ENCODE measurements at regions not wholly inside any gene's neighbourhood (a gene's known extent, or its start where the extent isn't known, plus 50 kb on each side); places are given as distances from the start of the nearest gene placed in this dataset.

DNA sequence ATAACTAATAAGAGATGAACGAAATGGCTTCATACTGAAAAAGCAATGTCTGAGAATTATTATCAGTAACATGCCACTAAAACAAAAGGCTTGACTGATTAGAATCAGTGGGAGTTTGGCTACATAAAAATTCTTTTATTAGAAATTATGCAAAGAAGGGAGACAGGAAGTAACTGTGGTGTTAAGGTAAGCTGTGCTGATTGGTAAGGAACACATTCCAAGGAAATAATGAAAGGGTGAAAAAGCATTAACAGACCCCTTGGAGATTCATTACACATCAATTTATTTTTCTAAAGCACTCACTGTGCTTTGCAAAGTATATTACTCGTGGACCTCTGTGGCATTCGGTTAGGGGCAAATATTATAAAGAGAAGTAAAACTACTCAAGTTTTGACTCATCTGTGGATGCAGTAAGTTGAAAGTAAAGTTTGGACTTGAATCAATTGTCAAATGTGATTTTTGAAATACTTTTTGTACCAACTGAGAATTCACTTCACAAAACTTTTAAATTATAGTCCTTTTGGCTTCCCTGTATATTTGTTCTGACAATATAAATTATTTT is 176.1 kb upstream of the ZPLD1 start:
- Mint-ChIP-seq H3K4me3 (ENCODE audit: unreplicated experiment) (no peak overlapping the region), H3K27ac (ENCODE audit: unreplicated experiment) (no peak overlapping the region), H3K36me3 (ENCODE audit: low read depth, unreplicated experiment) (no peaks in the 10 kb centered on the region), H3K9me3 (ENCODE audit: unreplicated experiment) (no peaks in the 10 kb centered on the region), H3K27me3 (ENCODE audit: unreplicated experiment) (no peaks in the 10 kb centered on the region), H3K4me1 (ENCODE audit: unreplicated experiment) (peaks cover 6% of the 10 kb centered on the region)
- DNase-seq (ENCODE audit: low spot score), result no peak
- TF ChIP-seq, protein P1, sequence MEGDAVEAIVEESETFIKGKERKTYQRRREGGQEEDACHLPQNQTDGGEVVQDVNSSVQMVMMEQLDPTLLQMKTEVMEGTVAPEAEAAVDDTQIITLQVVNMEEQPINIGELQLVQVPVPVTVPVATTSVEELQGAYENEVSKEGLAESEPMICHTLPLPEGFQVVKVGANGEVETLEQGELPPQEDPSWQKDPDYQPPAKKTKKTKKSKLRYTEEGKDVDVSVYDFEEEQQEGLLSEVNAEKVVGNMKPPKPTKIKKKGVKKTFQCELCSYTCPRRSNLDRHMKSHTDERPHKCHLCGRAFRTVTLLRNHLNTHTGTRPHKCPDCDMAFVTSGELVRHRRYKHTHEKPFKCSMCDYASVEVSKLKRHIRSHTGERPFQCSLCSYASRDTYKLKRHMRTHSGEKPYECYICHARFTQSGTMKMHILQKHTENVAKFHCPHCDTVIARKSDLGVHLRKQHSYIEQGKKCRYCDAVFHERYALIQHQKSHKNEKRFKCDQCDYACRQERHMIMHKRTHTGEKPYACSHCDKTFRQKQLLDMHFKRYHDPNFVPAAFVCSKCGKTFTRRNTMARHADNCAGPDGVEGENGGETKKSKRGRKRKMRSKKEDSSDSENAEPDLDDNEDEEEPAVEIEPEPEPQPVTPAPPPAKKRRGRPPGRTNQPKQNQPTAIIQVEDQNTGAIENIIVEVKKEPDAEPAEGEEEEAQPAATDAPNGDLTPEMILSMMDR (IDR thresholded peaks at IDR 0.05; ENCODE audit: unreplicated experiment), result no peak

DNA sequence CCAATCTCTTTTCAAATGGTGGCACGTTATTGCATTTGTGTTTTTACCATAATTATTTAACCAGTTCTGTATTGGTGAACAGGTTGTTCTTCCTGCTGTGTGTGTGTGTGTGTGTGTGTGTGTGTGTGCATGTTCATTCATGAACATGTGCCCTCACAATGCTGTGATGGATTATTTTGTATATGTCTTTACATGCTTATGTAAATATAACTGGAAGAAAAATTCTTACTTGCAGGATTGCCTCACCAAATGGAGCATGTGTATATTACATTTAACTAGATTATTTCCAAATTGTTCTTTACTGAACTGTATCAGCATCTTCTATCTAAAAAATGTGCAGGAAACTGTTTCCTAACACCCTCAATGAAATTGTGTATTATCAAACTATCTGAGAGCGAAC is 175.2 kb upstream of the ZPLD1 start:
- no peak for DNase-seq (ENCODE audit: low spot score)
- H3K27me3 Mint-ChIP-seq (ENCODE audit: unreplicated experiment), result no peaks in the 10 kb centered on the region
- no peak overlapping the region for H3K4me3 Mint-ChIP-seq (ENCODE audit: unreplicated experiment)
- no peak overlapping the region for H3K27ac Mint-ChIP-seq (ENCODE audit: unreplicated experiment)
- H3K36me3 Mint-ChIP-seq (ENCODE audit: low read depth, unreplicated experiment), result no peaks in the 10 kb centered on the region
- H3K9me3 Mint-ChIP-seq (ENCODE audit: unreplicated experiment), result no peaks in the 10 kb centered on the region
- TF ChIP-seq, protein P1 (IDR thresholded peaks at IDR 0.05; ENCODE audit: unreplicated experiment), result no peak
- peaks cover 6% of the 10 kb centered on the region for H3K4me1 Mint-ChIP-seq (ENCODE audit: unreplicated experiment)

DNA sequence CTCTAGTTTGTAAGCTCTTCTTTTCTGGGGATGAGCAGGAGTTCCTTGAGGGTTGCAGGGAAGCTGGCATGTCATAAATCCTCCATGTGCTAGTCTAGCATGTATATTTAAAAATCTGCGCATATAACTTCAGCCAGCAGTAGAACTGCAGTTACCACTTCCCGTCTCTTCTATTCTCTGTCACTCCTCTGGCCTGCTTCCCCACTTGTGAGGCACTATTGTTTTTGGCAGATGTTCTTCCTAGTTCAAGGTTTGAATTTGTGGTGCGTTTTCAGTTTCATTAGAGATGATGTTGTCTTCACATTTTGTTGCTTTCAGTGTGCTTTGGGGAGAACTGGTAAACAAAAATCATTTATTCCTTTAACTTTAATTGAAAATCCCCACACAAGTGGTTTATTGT is 169.1 kb upstream of the ZPLD1 start:
- Mint-ChIP-seq H3K4me1 (ENCODE audit: unreplicated experiment) (no peaks in the 10 kb centered on the region), H3K27ac (ENCODE audit: unreplicated experiment) (no peak overlapping the region), H3K4me3 (ENCODE audit: unreplicated experiment) (no peak overlapping the region), H3K36me3 (ENCODE audit: low read depth, unreplicated experiment) (no peaks in the 10 kb centered on the region), H3K27me3 (ENCODE audit: unreplicated experiment) (no peaks in the 10 kb centered on the region), H3K9me3 (ENCODE audit: unreplicated experiment) (no peaks in the 10 kb centered on the region)
- TF ChIP-seq, protein P1 (IDR thresholded peaks at IDR 0.05; ENCODE audit: unreplicated experiment), result no peak
- DNase-seq (ENCODE audit: low spot score), result no peak

DNA sequence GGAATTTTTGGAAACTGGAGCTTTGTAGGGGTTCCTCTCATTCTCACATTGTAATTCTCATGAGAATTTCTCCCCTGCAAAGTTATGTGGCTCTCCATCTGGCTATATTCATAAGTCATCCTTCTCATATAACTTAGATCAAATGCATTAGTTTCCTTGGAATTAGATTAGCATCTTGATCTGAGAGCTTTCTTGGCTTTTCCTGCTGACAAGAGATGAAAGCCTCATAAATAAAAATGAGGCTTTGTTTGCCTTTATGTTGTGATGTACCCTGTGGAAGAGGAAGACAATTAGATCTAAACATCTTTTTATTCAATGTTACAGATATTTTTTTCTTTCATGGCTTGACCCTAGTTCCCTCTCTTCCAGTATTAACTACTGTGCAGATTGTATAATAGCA is 165.4 kb upstream of the ZPLD1 start:
- Mint-ChIP-seq H3K4me3 (ENCODE audit: unreplicated experiment) (no peak overlapping the region), H3K36me3 (ENCODE audit: low read depth, unreplicated experiment) (no peaks in the 10 kb centered on the region), H3K4me1 (ENCODE audit: unreplicated experiment) (no peaks in the 10 kb centered on the region), H3K9me3 (ENCODE audit: unreplicated experiment) (no peaks in the 10 kb centered on the region), H3K27ac (ENCODE audit: unreplicated experiment) (no peak overlapping the region), H3K27me3 (ENCODE audit: unreplicated experiment) (no peaks in the 10 kb centered on the region)
- no peak for DNase-seq (ENCODE audit: low spot score)
- TF ChIP-seq, protein P1 (IDR thresholded peaks at IDR 0.05; ENCODE audit: unreplicated experiment), result no peak

DNA sequence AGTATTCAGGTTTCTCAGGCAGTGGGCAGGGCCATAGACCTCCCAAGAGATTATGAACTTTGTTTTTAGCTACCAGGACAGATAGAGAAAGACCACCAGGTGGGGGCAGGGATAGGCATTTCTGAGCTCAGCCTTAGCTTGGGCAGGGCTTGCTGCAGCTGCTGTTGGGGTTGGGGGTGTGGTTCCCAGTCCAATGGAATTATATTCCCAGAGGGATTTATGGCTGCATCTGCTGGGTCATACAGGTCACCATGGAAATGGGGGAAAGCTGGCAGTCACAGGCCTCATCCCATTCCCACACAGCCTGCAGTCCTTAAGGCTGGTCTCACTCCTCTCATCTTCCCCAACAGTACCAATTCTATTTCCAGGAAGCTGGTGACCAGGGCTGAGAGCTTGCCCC is 144.6 kb upstream of the ZPLD1 start:
- TF ChIP-seq, protein P1 (IDR thresholded peaks at IDR 0.05; ENCODE audit: unreplicated experiment), result no peak
- DNase-seq (ENCODE audit: low spot score), result no peak
- no peaks in the 10 kb centered on the region for H3K4me1 Mint-ChIP-seq (ENCODE audit: unreplicated experiment)
- no peaks in the 10 kb centered on the region for H3K9me3 Mint-ChIP-seq (ENCODE audit: unreplicated experiment)
- no peaks in the 10 kb centered on the region for H3K27me3 Mint-ChIP-seq (ENCODE audit: unreplicated experiment)
- no peaks in the 10 kb centered on the region for H3K36me3 Mint-ChIP-seq (ENCODE audit: low read depth, unreplicated experiment)
- H3K27ac Mint-ChIP-seq (ENCODE audit: unreplicated experiment), result no peak overlapping the region
- H3K4me3 Mint-ChIP-seq (ENCODE audit: unreplicated experiment), result no peak overlapping the region
